ENCODE measurements at regions not wholly inside any gene's neighbourhood (a gene's known extent, or its start where the extent isn't known, plus 50 kb on each side); places are given as distances from the start of the nearest gene placed in this dataset.
A peak's percentile ranks its signal among the peaks of the same experiment; 100 is the strongest.
"Not testable (repeated sequence)": the region's sequence is repeated elsewhere in the genome, so short reads cannot be mapped to it uniquely, and the experiment has no call there.

- no peak for DNase-seq (ENCODE audit: low read depth)
Measured at GRCh38 chr15:23850666-23851065, 163.6 kb upstream of the NDN start.

- DNase-seq (ENCODE audit: low read depth) = no peak
Measured at GRCh38 chr15:23851921-23852320, 164.8 kb upstream of the NDN start.

GRCh38 chr15:23853286-23853685 is 166.2 kb upstream of the NDN start:
- no peak for DNase-seq (ENCODE audit: low read depth)

GRCh38 chr15:23854203-23854911 is 167.3 kb upstream of the NDN start:
- DNase-seq (ENCODE audit: low read depth) = no peak

GRCh38 chr15:23854912-23855659 is 168.0 kb upstream of the NDN start:
- no peak for DNase-seq (ENCODE audit: low read depth)

- DNase-seq (ENCODE audit: low read depth) = no peak
Measured at GRCh38 chr15:23855947-23856346, 168.8 kb upstream of the NDN start.

GRCh38 chr15:23857028-23857641 is 170.0 kb upstream of the NDN start:
- no peak for DNase-seq (ENCODE audit: low read depth)

GRCh38 chr15:23859008-23859407 is 171.9 kb upstream of the NDN start:
- DNase-seq (ENCODE audit: low read depth) = no peak

- no peak for DNase-seq (ENCODE audit: low read depth)
Measured at GRCh38 chr15:23860290-23861245, 173.5 kb upstream of the NDN start.

- no peak for DNase-seq (ENCODE audit: low read depth)
Measured at GRCh38 chr15:23866832-23867231, 179.7 kb upstream of the NDN start.

- no peak for DNase-seq (ENCODE audit: low read depth)
Measured at GRCh38 chr15:23869396-23869795, 182.3 kb upstream of the NDN start.

- not testable (repeated sequence) for DNase-seq (ENCODE audit: low read depth)
Measured at GRCh38 chr15:23873613-23874012, 186.5 kb upstream of the NDN start.

- DNase-seq (ENCODE audit: low read depth) = peak; percentile 7
Measured at GRCh38 chr15:23877502-23878412, 190.7 kb upstream of the NDN start.

GRCh38 chr15:23881291-23881690 is 194.2 kb upstream of the NDN start:
- DNase-seq (ENCODE audit: low read depth) = no peak

- DNase-seq (ENCODE audit: low read depth) = no peak
Measured at GRCh38 chr15:23890218-23890617, 203.1 kb upstream of the NDN start.

- no peak for DNase-seq (ENCODE audit: low read depth)
Measured at GRCh38 chr15:23897091-23897490, 210.0 kb upstream of the NDN start.

- DNase-seq (ENCODE audit: low read depth) = no peak
Measured at GRCh38 chr15:23897531-23897930, 210.4 kb upstream of the NDN start.

- DNase-seq (ENCODE audit: low read depth) = no peak
Measured at GRCh38 chr15:23910030-23910429, 222.9 kb upstream of the NDN start.

GRCh38 chr15:23912191-23912590 is 225.1 kb upstream of the NDN start:
- no peak for DNase-seq (ENCODE audit: low read depth)

GRCh38 chr15:23913081-23913480 is 226.0 kb upstream of the NDN start:
- no peak for DNase-seq (ENCODE audit: low read depth)

- DNase-seq (ENCODE audit: low read depth) = no peak
Measured at GRCh38 chr15:23913635-23914034, 226.5 kb upstream of the NDN start.
